PC-3 (cell line): ENCODE measurements at regions not wholly inside any gene's neighbourhood (a gene's known extent, or its start where the extent isn't known, plus 50 kb on each side); places are given as distances from the start of the nearest gene placed in this dataset.

Experiments
- ATAC-seq: fragments of 200-7000 bp; cut with Tn5 transposase; 2 replicates; pipeline ENCODE4 v1.9.1; 2020; ENCODE audit warnings: mild to moderate bottlenecking, moderate library complexity
- BruUV-seq: library from RNA; stranded (reverse); fragments of 400-500 nt; replicated peaks from 2 replicates; lab custom pipeline; 2021; lab: Mats Ljungman, UMichigan
- CTCF ChIA-PET: fragments of 300-600 bp; sonication (Branson Sonifier 250); formaldehyde crosslinking; loops from one replicate; lab custom pipeline; 2022; ENCODE audit warnings: antibody characterized with exemption; lab: Charles Lee
- POLR2A ChIA-PET: fragments of 300-600 bp; sonication (Branson Sonifier 250); formaldehyde crosslinking; loops from one replicate; lab custom pipeline; 2022; ENCODE audit warnings: antibody characterized with exemption; ENCODE audit not compliant: unreplicated experiment; lab: Charles Lee
- DNase-seq: peaks from one replicate; pipeline ENCODE4 v3.0.0-alpha.2; 2015
- H2AFZ ChIP-seq: fragments of 300-600 bp; sonication (generic); 2 replicates; pipeline ENCODE4 v1.6.0; 2016; ENCODE audit warnings: antibody characterized with exemption, low read length
- H3F3A ChIP-seq: fragments of 300-600 bp; sonication (generic); one replicate; pipeline ENCODE4 v1.6.0; 2017; ENCODE audit warnings: antibody characterized with exemption, low read length, control low read depth, mild to moderate bottlenecking; ENCODE audit not compliant: unreplicated experiment
- H3K27ac ChIP-seq: fragments of 300-600 bp; sonication (generic); 2 replicates; pipeline ENCODE4 v1.5.1; 2016; ENCODE audit warnings: mild to moderate bottlenecking, low read length
- H3K27me3 ChIP-seq: fragments of 300-600 bp; sonication (generic); 2 replicates; pipeline ENCODE4 v1.6.1; 2016; ENCODE audit warnings: low read length, mixed read lengths
- H3K36me3 ChIP-seq: fragments of 300-600 bp; sonication (generic); 2 replicates; pipeline ENCODE4 v1.6.1; 2016; ENCODE audit warnings: low read depth, mixed run types, low read length, mixed read lengths
- H3K4me1 ChIP-seq: fragments of 300-600 bp; sonication (generic); 2 replicates; pipeline ENCODE4 v1.5.1; 2016; ENCODE audit warnings: low read length; ENCODE audit not compliant: insufficient read depth
- H3K4me2 ChIP-seq: fragments of 300-600 bp; sonication (generic); 2 replicates; pipeline ENCODE4 v1.6.0; 2016; ENCODE audit warnings: low read length
- H3K4me3 ChIP-seq: fragments of 300-600 bp; sonication (generic); 2 replicates; pipeline ENCODE4 v1.5.1; 2016; ENCODE audit warnings: mild to moderate bottlenecking, low read length, mixed read lengths
- H3K79me2 ChIP-seq: fragments of 300-600 bp; sonication (generic); 2 replicates; pipeline ENCODE4 v1.6.1; 2017; ENCODE audit warnings: low read length, mixed read lengths
- H3K9ac ChIP-seq: fragments of 300-600 bp; sonication (generic); 2 replicates; pipeline ENCODE4 v1.6.0; 2016; ENCODE audit warnings: mild to moderate bottlenecking, low read length
- H3K9me2 ChIP-seq: fragments of 300-600 bp; sonication (generic); replicated peaks from 2 replicates; pipeline ENCODE4 v1.6.1; 2016; ENCODE audit warnings: mixed run types, low read length, mixed read lengths
- H3K9me3 ChIP-seq: fragments of 300-600 bp; sonication (generic); 2 replicates; pipeline ENCODE4 v1.6.1; 2016; ENCODE audit warnings: low read length, mixed read lengths
- H4K20me1 ChIP-seq: fragments of 300-600 bp; sonication (generic); 2 replicates; pipeline ENCODE4 v1.6.1; 2016; ENCODE audit warnings: low read length, mixed read lengths
- CTCF ChIP-seq: fragments of 300-600 bp; sonication (generic); conservative IDR thresholded peaks from 2 replicates; pipeline ENCODE4 v1.5.1; 2017; ENCODE audit warnings: antibody characterized with exemption, low read depth, mild to moderate bottlenecking, low read length
- EZH2 ChIP-seq: fragments of 300-600 bp; sonication (generic); IDR thresholded peaks from one replicate; pipeline ENCODE4 v1.6.1; 2017; ENCODE audit warnings: antibody characterized with exemption, mild to moderate bottlenecking, low read length; ENCODE audit not compliant: unreplicated experiment
- EZH2phosphoT487 ChIP-seq: fragments of 300-600 bp; sonication (generic); IDR thresholded peaks from 2 replicates; pipeline ENCODE4 v1.6.1; 2018; ENCODE audit warnings: mild to moderate bottlenecking, antibody characterized with exemption, low read length, borderline replicate concordance
- intact Hi-C: fragments of 100-400 bp; cut with micrococcal nuclease; formaldehyde crosslinking; loops from 2 replicates; pipeline ENCODE4 v1.9.0; 2023

- Histone ChIP-seq H3K36me3 (no peaks in the 10 kb centered on the region), H3K9ac (no peak overlapping the region), H3K79me2 (no peaks in the 10 kb centered on the region), H3K27me3 (peaks cover 19% of the 10 kb centered on the region), H3K9me3 (no peaks in the 10 kb centered on the region), H3K4me1 (peaks cover 23% of the 10 kb centered on the region), H3K27ac (no peak overlapping the region), H3K4me3 (no peak overlapping the region), H4K20me1 (no peaks in the 10 kb centered on the region), H3K9me2 (no peaks in the 10 kb centered on the region), H3F3A (no peaks in the 10 kb centered on the region), H2AFZ (no peak overlapping the region), H3K4me2 (no peak overlapping the region)
- ChIA-PET POLR2A (no interaction called here), CTCF (no interaction called here)
- intact Hi-C loops = no loop called here
- no peak for DNase-seq
- TF ChIP-seq EZH2phosphoT487 (no peak), CTCF (no peak), EZH2 (no peak)
- BruUV-seq = no TSS peak
- no peak for ATAC-seq
Measured at GRCh38 chr12:62190689-62191490, 69.3 kb upstream of the USP15 start.

DNA sequence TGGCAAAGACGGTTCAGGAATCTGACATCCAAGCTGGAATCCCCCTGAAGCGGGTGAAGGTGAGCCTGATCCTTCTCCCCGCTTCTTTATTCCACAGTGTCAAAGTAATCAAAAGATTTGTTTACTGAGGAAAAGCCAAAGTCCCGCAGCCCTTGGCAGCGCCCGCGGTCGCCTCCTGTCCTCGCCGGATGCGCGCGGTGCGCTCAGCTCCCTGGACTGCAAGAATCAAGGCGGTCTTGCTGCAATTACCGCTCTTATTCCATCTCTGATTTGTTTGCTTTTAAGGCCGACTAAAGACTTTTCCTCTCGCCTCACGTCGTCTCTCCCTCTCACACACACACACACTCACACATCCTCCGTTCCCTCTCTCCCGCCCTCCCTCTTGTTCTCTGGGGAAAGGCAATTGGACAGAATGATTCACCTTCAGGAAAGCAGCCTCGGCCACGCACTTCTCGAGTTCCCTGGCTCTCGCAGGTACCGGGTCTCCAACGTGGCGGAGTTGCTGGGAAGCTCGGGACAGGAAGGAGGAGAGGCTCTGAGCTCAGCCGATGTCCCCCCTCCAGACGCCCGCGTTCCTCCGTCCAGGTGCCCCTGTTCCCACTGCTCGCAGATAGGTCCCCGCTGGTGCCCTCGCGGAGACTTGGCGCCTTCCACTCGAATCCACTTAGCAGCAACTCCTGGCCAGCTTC, 68.6 kb upstream of the USP15 start:
- no peak for DNase-seq
- intact Hi-C loops = loop anchor here (2.0 kb wide), 2 partner anchors 69 to 185 kb away; no protein-coding TSS in a partner anchor

More for the DNA sequence above, 68.6 kb upstream of the USP15 start:
- Histone ChIP-seq H3K9ac (no peak overlapping the region), H3K4me3 (peak overlapping the region; percentile 61; the same call in 1 of the 2 replicates), H4K20me1 (no peaks in the 10 kb centered on the region), H3K27ac (no peak overlapping the region), H3K36me3 (no peaks in the 10 kb centered on the region), H2AFZ (peak overlapping the region; percentile 82), H3K9me2 (no peaks in the 10 kb centered on the region), H3F3A (no peaks in the 10 kb centered on the region), H3K4me2 (peak overlapping the region; percentile 91), H3K4me1 (peaks cover 23% of the 10 kb centered on the region), H3K27me3 (peaks cover 19% of the 10 kb centered on the region), H3K79me2 (no peaks in the 10 kb centered on the region), H3K9me3 (no peaks in the 10 kb centered on the region)
- POLR2A ChIA-PET = no interaction called here
- CTCF ChIA-PET = no interaction called here
- no peak for TF ChIP-seq EZH2phosphoT487
- no peak for TF ChIP-seq CTCF
- TF ChIP-seq EZH2 = no peak
- BruUV-seq = no TSS peak
- ATAC-seq = peak; percentile 9; the same call in 1 of the 2 replicates
